H9 (cell line): ENCODE measurements at regions not wholly inside any gene's neighbourhood (a gene's known extent, or its start where the extent isn't known, plus 50 kb on each side); places are given as distances from the start of the nearest gene placed in this dataset.

Experiments used
- DNase-seq: peaks from one replicate; pipeline ENCODE4 v3.0.0-alpha.2; 2017
- H2AFZ ChIP-seq: one replicate; pipeline ENCODE4 v1.6.1; 2013; ENCODE audit warnings: mild to moderate bottlenecking, low read length, control low read depth, moderate library complexity
- H2AK5ac ChIP-seq: 2 replicates; pipeline ENCODE4 v1.6.1; 2013; ENCODE audit warnings: low read length, control low read depth, mixed read lengths; ENCODE audit not compliant: insufficient read length
- H2BK120ac ChIP-seq: one replicate; pipeline ENCODE4 v1.6.1; 2013; ENCODE audit warnings: low read depth, mild to moderate bottlenecking, low read length, control low read depth, inconsistent platforms; ENCODE audit not compliant: poor library complexity, severe bottlenecking
- H2BK12ac ChIP-seq: 2 replicates; pipeline ENCODE4 v1.6.1; 2013; ENCODE audit warnings: low read length, control low read depth, mixed read lengths, low read depth; ENCODE audit not compliant: insufficient read length
- H2BK15ac ChIP-seq: 2 replicates; pipeline ENCODE4 v1.6.1; 2013; ENCODE audit warnings: low read depth, low read length, control low read depth
- H2BK20ac ChIP-seq: one replicate; pipeline ENCODE4 v1.6.1; 2013; ENCODE audit warnings: low read depth, mild to moderate bottlenecking, low read length, control low read depth, inconsistent platforms; ENCODE audit not compliant: poor library complexity, severe bottlenecking
- H2BK5ac ChIP-seq: 2 replicates; pipeline ENCODE4 v1.6.1; 2013; ENCODE audit warnings: low read length, control low read depth, mixed read lengths; ENCODE audit not compliant: insufficient read length
- H3K14ac ChIP-seq: 2 replicates; pipeline ENCODE4 v1.6.1; 2013; ENCODE audit warnings: low read length, control low read depth; ENCODE audit not compliant: insufficient read depth
- H3K18ac ChIP-seq: 2 replicates; pipeline ENCODE4 v1.6.1; 2013; ENCODE audit warnings: low read depth, mild to moderate bottlenecking, mixed read lengths, low read length, control low read depth; ENCODE audit not compliant: insufficient read length
- H3K23ac ChIP-seq: 2 replicates; pipeline ENCODE4 v1.6.1; 2013; ENCODE audit warnings: low read length, control low read depth, mixed read lengths, low read depth; ENCODE audit not compliant: insufficient read length
- H3K23me2 ChIP-seq: 2 replicates; pipeline ENCODE4 v1.6.1; 2013; ENCODE audit warnings: low read depth, mild to moderate bottlenecking, mixed read lengths, low read length, control low read depth; ENCODE audit not compliant: insufficient read length, poor library complexity, severe bottlenecking
- H3K27ac ChIP-seq: 2 replicates; pipeline ENCODE4 v1.5.1; 2013; ENCODE audit warnings: low read length, control low read depth, mixed read lengths, low read depth; ENCODE audit not compliant: insufficient read length
- H3K27me3 ChIP-seq: 2 replicates; pipeline ENCODE4 v1.6.1; 2013; ENCODE audit warnings: low read length, control low read depth, inconsistent platforms; ENCODE audit not compliant: insufficient read depth
- H3K4ac ChIP-seq: 2 replicates; pipeline ENCODE4 v1.6.1; 2013; ENCODE audit warnings: low read depth, mild to moderate bottlenecking, control low read depth, inconsistent platforms, low read length, moderate library complexity
- H3K4me1 ChIP-seq: 2 replicates; pipeline ENCODE4 v1.6.1; 2013; ENCODE audit warnings: low read length, control low read depth, inconsistent platforms; ENCODE audit not compliant: insufficient read depth
- H3K4me2 ChIP-seq: 2 replicates; pipeline ENCODE4 v1.6.1; 2013; ENCODE audit warnings: low read length, control low read depth, mixed read lengths; ENCODE audit not compliant: insufficient read length, insufficient read depth
- H3K56ac ChIP-seq: 2 replicates; pipeline ENCODE4 v1.6.1; 2013; ENCODE audit warnings: low read depth, mild to moderate bottlenecking, mixed read lengths, low read length, control low read depth; ENCODE audit not compliant: insufficient read length
- H3K79me1 ChIP-seq: 2 replicates; pipeline ENCODE4 v1.6.1; 2013; ENCODE audit warnings: low read depth, mild to moderate bottlenecking, moderate library complexity, low read length, control low read depth, inconsistent platforms; ENCODE audit not compliant: insufficient read depth, poor library complexity, severe bottlenecking
- H3K79me2 ChIP-seq: 2 replicates; pipeline ENCODE4 v1.6.1; 2013; ENCODE audit warnings: low read length, control low read depth, inconsistent platforms; ENCODE audit not compliant: insufficient read depth
- H3K9ac ChIP-seq: 2 replicates; pipeline ENCODE4 v1.6.1; 2013; ENCODE audit warnings: low read length, control low read depth, mixed read lengths; ENCODE audit not compliant: insufficient read length; ENCODE audit errors: extremely low read depth
- H3K9me3 ChIP-seq: one replicate; pipeline ENCODE4 v1.6.1; 2013; ENCODE audit warnings: low read depth, low read length, inconsistent platforms; ENCODE audit not compliant: control insufficient read depth
- H3T11ph ChIP-seq: one replicate; pipeline ENCODE4 v1.6.1; 2013; ENCODE audit warnings: mild to moderate bottlenecking, low read length, control low read depth, inconsistent platforms
- H4K20me1 ChIP-seq: one replicate; pipeline ENCODE4 v1.6.1; 2013; ENCODE audit not compliant: control insufficient read depth, insufficient read length, insufficient read depth
- H4K5ac ChIP-seq: 2 replicates; pipeline ENCODE4 v1.6.1; 2013; ENCODE audit warnings: low read depth, mild to moderate bottlenecking, mixed read lengths, low read length, control low read depth; ENCODE audit not compliant: insufficient read length
- H4K8ac ChIP-seq: replicated peaks from 2 replicates; pipeline ENCODE4 v1.6.1; 2013; ENCODE audit warnings: low read length, control low read depth, mixed read lengths, low read depth; ENCODE audit not compliant: insufficient read length
- H4K91ac ChIP-seq: 2 replicates; pipeline ENCODE4 v1.6.1; 2013; ENCODE audit warnings: low read depth, mild to moderate bottlenecking, moderate library complexity, mixed read lengths, low read length, control low read depth; ENCODE audit not compliant: insufficient read length
- H3K27ac Mint-ChIP-seq, 3 experiments: 2 replicates in 2 of 3; 3 replicates in 1 of 3; pipeline ENCODE4 v1.8.0; 2020 to 2021; ENCODE audit warnings: mixed read lengths in 3 of 3, mild to moderate bottlenecking in 1 of 3, moderate library complexity in 1 of 3
- H3K27me3 Mint-ChIP-seq: 2 replicates; pipeline ENCODE4 v1.8.0; 2021; ENCODE audit warnings: low read depth, mild to moderate bottlenecking, moderate library complexity, mixed read lengths
- H3K36me3 Mint-ChIP-seq, 3 experiments: 2 replicates in 2 of 3; 3 replicates in 1 of 3; pipeline ENCODE4 v1.8.0; 2020 to 2021; ENCODE audit warnings: low read depth in 3 of 3, mixed read lengths in 3 of 3; ENCODE audit not compliant: insufficient read depth in 1 of 3
- H3K4me1 Mint-ChIP-seq, 2 experiments: 2 replicates each; pipeline ENCODE4 v1.8.0; 2020; ENCODE audit warnings: mixed read lengths in 2 of 2
- H3K4me3 Mint-ChIP-seq, 2 experiments: 2 replicates in 1 of 2; 3 replicates in 1 of 2; pipeline ENCODE4 v1.8.0; 2020 to 2021; ENCODE audit warnings: mild to moderate bottlenecking in 2 of 2, mixed read lengths in 2 of 2, moderate library complexity in 1 of 2
- H3K9me3 Mint-ChIP-seq, 2 experiments: 2 replicates in 1 of 2; 3 replicates in 1 of 2; pipeline ENCODE4 v1.8.0; 2020; ENCODE audit warnings: mild to moderate bottlenecking in 2 of 2, mixed read lengths in 2 of 2, moderate library complexity in 1 of 2
- WGBS: extraction: QIAGEN DNeasy Blood & Tissue Kit; methylation state at CpG from one replicate; pipeline ENCODE4 v1.1.7; 2013; ENCODE audit warnings: missing lambda C conversion rate, low lambda C conversion rate, mixed read lengths; ENCODE audit not compliant: insufficient read length; ENCODE audit errors: extremely low coverage; 5-methylcytosine and 5-hydroxymethylcytosine counted together
- TF ChIP-seq, protein P1 (sequence below): fragments of 200-600 bp; sonication (generic); conservative IDR thresholded peaks from 3 replicates; pipeline ENCODE4 v1.8.0; 2021; ENCODE audit warnings: antibody characterized with exemption, mild to moderate bottlenecking

DNA sequence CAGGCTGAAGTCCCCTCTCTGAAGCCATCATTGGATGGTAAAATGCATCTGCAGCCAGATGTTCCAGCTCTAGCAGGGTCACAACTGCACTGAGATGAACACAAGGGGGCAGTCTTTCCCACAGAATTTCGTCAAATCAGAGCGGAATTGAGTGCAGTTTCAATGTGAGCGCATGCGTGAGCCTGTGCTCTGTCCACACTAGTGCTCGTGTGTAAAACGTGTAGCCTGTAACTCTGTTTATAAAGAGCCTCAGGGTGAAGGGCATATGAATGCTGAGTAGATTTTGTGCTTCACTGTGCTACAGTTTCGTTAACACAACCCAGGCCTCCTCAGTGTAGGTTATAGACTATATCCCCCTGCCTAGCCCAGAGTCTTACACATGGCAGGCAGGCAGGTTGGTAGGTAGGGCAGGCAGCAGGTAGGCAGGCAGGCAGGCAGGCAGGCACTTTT lies 92.7 kb upstream of the GOLGA6L4 start:
- Histone ChIP-seq H3K27me3 (no peaks in the 10 kb centered on the region), H3K79me1 (no peaks in the 10 kb centered on the region), H3K9ac (no peak overlapping the region), H2BK15ac (no peak overlapping the region), H3K9me3 (no peaks in the 10 kb centered on the region), H3K23me2 (no peaks in the 10 kb centered on the region), H3K18ac (no peak overlapping the region), H3K4me2 (peak overlapping the region; percentile 47), H3K79me2 (no peaks in the 10 kb centered on the region), H3K27ac (no peak overlapping the region), H3K4ac (no peak overlapping the region), H3K14ac (no peak overlapping the region), H4K20me1 (no peaks in the 10 kb centered on the region), H2AFZ (peak overlapping the region; percentile 90), H4K5ac (no peak overlapping the region), H2BK5ac (no peak overlapping the region), H3K56ac (no peak overlapping the region), H2BK20ac (no peak overlapping the region), H3K4me1 (no peaks in the 10 kb centered on the region), H2AK5ac (no peak overlapping the region), H4K8ac (no peak overlapping the region), H2BK12ac (no peak overlapping the region), H3K23ac (no peak overlapping the region), H2BK120ac (no peak overlapping the region), H4K91ac (no peak overlapping the region), H3T11ph (no peak overlapping the region)
- Mint-ChIP-seq H3K9me3 (peaks cover 0 to 1% of the 10 kb centered on the region in 2 experiments; a peak in 1 of 5 replicates), H3K27ac (no peak overlapping the region), H3K36me3 (no peaks in the 10 kb centered on the region), H3K4me3 (peak overlapping the region in 1 of 2 experiments; percentile 43; a peak in 2 of 5 replicates), H3K4me1 (peaks cover 2 to 4% of the 10 kb centered on the region in 2 experiments; a peak in 3 of 4 replicates), H3K27me3 (peaks cover 9% of the 10 kb centered on the region)
- WGBS, result no CpG with 5 or more reads among the region's 7 CpGs
- TF ChIP-seq, protein P1, sequence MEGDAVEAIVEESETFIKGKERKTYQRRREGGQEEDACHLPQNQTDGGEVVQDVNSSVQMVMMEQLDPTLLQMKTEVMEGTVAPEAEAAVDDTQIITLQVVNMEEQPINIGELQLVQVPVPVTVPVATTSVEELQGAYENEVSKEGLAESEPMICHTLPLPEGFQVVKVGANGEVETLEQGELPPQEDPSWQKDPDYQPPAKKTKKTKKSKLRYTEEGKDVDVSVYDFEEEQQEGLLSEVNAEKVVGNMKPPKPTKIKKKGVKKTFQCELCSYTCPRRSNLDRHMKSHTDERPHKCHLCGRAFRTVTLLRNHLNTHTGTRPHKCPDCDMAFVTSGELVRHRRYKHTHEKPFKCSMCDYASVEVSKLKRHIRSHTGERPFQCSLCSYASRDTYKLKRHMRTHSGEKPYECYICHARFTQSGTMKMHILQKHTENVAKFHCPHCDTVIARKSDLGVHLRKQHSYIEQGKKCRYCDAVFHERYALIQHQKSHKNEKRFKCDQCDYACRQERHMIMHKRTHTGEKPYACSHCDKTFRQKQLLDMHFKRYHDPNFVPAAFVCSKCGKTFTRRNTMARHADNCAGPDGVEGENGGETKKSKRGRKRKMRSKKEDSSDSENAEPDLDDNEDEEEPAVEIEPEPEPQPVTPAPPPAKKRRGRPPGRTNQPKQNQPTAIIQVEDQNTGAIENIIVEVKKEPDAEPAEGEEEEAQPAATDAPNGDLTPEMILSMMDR, result peak; percentile 85
- DNase-seq, result peak; percentile 84
